CD14-positive monocyte (primary cell): ENCODE measurements at regions not wholly inside any gene's neighbourhood (a gene's known extent, or its start where the extent isn't known, plus 50 kb on each side); places are given as distances from the start of the nearest gene placed in this dataset.

Experiments
- DNase-seq, 3 donors: peaks; one replicate each; pipeline ENCODE4 v3.0.0-alpha.2; 2011 to 2022
- H2AFZ ChIP-seq: 2 replicates; pipeline ENCODE4 v1.6.0; 2012; ENCODE audit warnings: mild to moderate bottlenecking, low read depth, low read length, inconsistent platforms; ENCODE audit not compliant: insufficient read depth, poor library complexity, severe bottlenecking
- H3K27ac ChIP-seq, 2 donors: 1 replicate in 1 of 2; 2 replicates in 1 of 2; pipeline ENCODE4 v1.5.1; 2012 to 2013; ENCODE audit warnings: low read length in 2 of 2, control low read depth in 1 of 2, inconsistent platforms in 1 of 2, low read depth in 1 of 2, mild to moderate bottlenecking in 1 of 2
- H3K27me3 ChIP-seq, 2 donors: one replicate each; pipeline versions ENCODE4 v1.6.0 to v1.6.1; 2011 to 2013; ENCODE audit warnings: low read length in 2 of 2; ENCODE audit not compliant: control insufficient read depth in 2 of 2, insufficient read depth in 2 of 2
- H3K36me3 ChIP-seq, 2 donors: replicated peaks in 1 of 2; 1 replicate in 1 of 2; 2 replicates in 1 of 2; pipeline versions ENCODE4 v1.5.1 to v1.6.1; 2012 to 2013; ENCODE audit warnings: low read length in 2 of 2, control low read depth in 1 of 2, inconsistent platforms in 1 of 2, mild to moderate bottlenecking in 1 of 2; ENCODE audit not compliant: insufficient read depth in 2 of 2, control insufficient read depth in 1 of 2
- H3K4me1 ChIP-seq, 2 donors: 1 replicate in 1 of 2; 2 replicates in 1 of 2; pipeline versions ENCODE4 v1.5.1 to v1.6.1; 2012 to 2013; ENCODE audit warnings: low read length in 2 of 2, control low read depth in 1 of 2, inconsistent platforms in 1 of 2, mild to moderate bottlenecking in 1 of 2, moderate library complexity in 1 of 2; ENCODE audit not compliant: insufficient read depth in 2 of 2, control insufficient read depth in 1 of 2
- H3K4me2 ChIP-seq: replicated peaks from 2 replicates; pipeline ENCODE3; 2012; ENCODE audit warnings: low read length, moderate library complexity, mild to moderate bottlenecking; ENCODE audit not compliant: poor library complexity, severe bottlenecking; ENCODE audit errors: extremely low read depth
- H3K4me3 ChIP-seq, 3 experiments: fragments of 200-600 bp in 1 of 3; sonication (generic) in 1 of 3; replicated peaks in 1 of 3; 1 replicate in 2 of 3; 2 replicates in 1 of 3; pipeline ENCODE4 v1.5.1; 2011 to 2013; ENCODE audit warnings: low read length in 3 of 3, mild to moderate bottlenecking in 3 of 3, control low read depth in 2 of 3, low read depth in 2 of 3, inconsistent platforms in 1 of 3, moderate library complexity in 1 of 3
- H3K79me2 ChIP-seq: 2 replicates; pipeline ENCODE4 v1.6.0; 2012; ENCODE audit warnings: mild to moderate bottlenecking, control low read depth, inconsistent platforms, low read length, moderate library complexity; ENCODE audit not compliant: insufficient read depth
- H3K9ac ChIP-seq: 2 replicates; pipeline ENCODE4 v1.6.0; 2017; ENCODE audit warnings: low read length, mild to moderate bottlenecking; ENCODE audit not compliant: insufficient read depth, poor library complexity, severe bottlenecking
- H3K9me3 ChIP-seq, 2 donors: replicated peaks in 1 of 2; 1 replicate in 1 of 2; 2 replicates in 1 of 2; pipeline versions ENCODE4 v1.5.1 to v1.6.1; 2012 to 2013; ENCODE audit warnings: low read length in 2 of 2, control low read depth in 1 of 2; ENCODE audit not compliant: control insufficient read depth in 1 of 2, insufficient read depth in 1 of 2
- H4K20me1 ChIP-seq: 2 replicates; pipeline ENCODE4 v1.6.0; 2012; ENCODE audit warnings: mild to moderate bottlenecking, low read length, control low read depth, moderate library complexity; ENCODE audit not compliant: insufficient read depth
- H3K27ac Mint-ChIP-seq, 7 donors: one replicate each; pipeline ENCODE4 v1.8.0; 2020; ENCODE audit warnings: mild to moderate bottlenecking in 7 of 7, mixed read lengths in 7 of 7, moderate library complexity in 6 of 7, inconsistent platforms in 2 of 7
- H3K27me3 Mint-ChIP-seq, 3 donors: one replicate each; pipeline ENCODE4 v1.8.0; 2021 to 2022; ENCODE audit warnings: low read depth in 3 of 3, mild to moderate bottlenecking in 3 of 3, mixed read lengths in 3 of 3, moderate library complexity in 3 of 3, inconsistent platforms in 1 of 3
- H3K36me3 Mint-ChIP-seq, 2 donors: one replicate each; pipeline ENCODE4 v1.8.0; 2020; ENCODE audit warnings: mixed read lengths in 2 of 2, inconsistent platforms in 1 of 2, mild to moderate bottlenecking in 1 of 2
- H3K4me1 Mint-ChIP-seq: one replicate; pipeline ENCODE4 v1.8.0; 2020; ENCODE audit warnings: mild to moderate bottlenecking, mixed read lengths
- H3K4me3 Mint-ChIP-seq, 2 donors: one replicate each; pipeline ENCODE4 v1.8.0; 2020; ENCODE audit warnings: mild to moderate bottlenecking in 2 of 2, mixed read lengths in 2 of 2, moderate library complexity in 1 of 2
- H3K9me3 Mint-ChIP-seq, 7 donors: one replicate each; pipeline ENCODE4 v1.8.0; 2020 to 2022; ENCODE audit warnings: mixed read lengths in 7 of 7, mild to moderate bottlenecking in 6 of 7, moderate library complexity in 6 of 7, inconsistent platforms in 2 of 7
- CTCF ChIP-seq: fragments of 200-600 bp; IDR thresholded peaks from one replicate; pipeline ENCODE4 v1.8.0; 2022; ENCODE audit warnings: antibody characterized with exemption, mild to moderate bottlenecking
- WGBS: methylation state at CpG from one replicate; pipeline ENCODE4 v1.1.5; 2013; ENCODE audit warnings: missing lambda C conversion rate; ENCODE audit not compliant: insufficient coverage; 5-methylcytosine and 5-hydroxymethylcytosine counted together
- intact Hi-C, 2 donors: fragments of 100-400 bp; cut with micrococcal nuclease; formaldehyde crosslinking; loops; one replicate each; pipeline versions ENCODE4 v1.15.0 to v1.15.1; 2023

GRCh38 chr11:92750794-92751193 lies 218.7 kb upstream of the MTNR1B start:
- no peaks in the 10 kb centered on the region for H3K36me3 Mint-ChIP-seq
- Histone ChIP-seq H3K27ac (no peak overlapping the region), H3K4me1 (no peaks in the 10 kb centered on the region), H4K20me1 (no peaks in the 10 kb centered on the region), H2AFZ (no peak overlapping the region), H3K4me2 (no peak overlapping the region), H3K36me3 (no peaks in the 10 kb centered on the region), H3K9ac (no peak overlapping the region), H3K9me3 (peaks cover 0 to 5% of the 10 kb centered on the region in 2 donors), H3K4me3 (no peak overlapping the region), H3K79me2 (no peaks in the 10 kb centered on the region), H3K27me3 (no peaks in the 10 kb centered on the region)
- H3K4me3 Mint-ChIP-seq, result no peak overlapping the region
- peaks cover 0 to 1% (median 0%) of the 10 kb centered on the region in 3 donors for H3K27me3 Mint-ChIP-seq
- no peak overlapping the region for H3K27ac Mint-ChIP-seq
- TF ChIP-seq CTCF, result no peak
- DNase-seq, result no peak
- 85% methylated on average over 5 of the region's 5 CpGs for WGBS
- H3K9me3 Mint-ChIP-seq, result peaks cover 2 to 8% (median 4%) of the 10 kb centered on the region in 7 donors
- no peaks in the 10 kb centered on the region for H3K4me1 Mint-ChIP-seq
- intact Hi-C loops, result no loop called here

- Histone ChIP-seq H3K4me1 (no peaks in the 10 kb centered on the region), H4K20me1 (no peaks in the 10 kb centered on the region), H3K4me2 (no peak overlapping the region), H3K27me3 (no peaks in the 10 kb centered on the region), H3K79me2 (no peaks in the 10 kb centered on the region), H2AFZ (no peak overlapping the region), H3K27ac (no peak overlapping the region), H3K4me3 (no peak overlapping the region), H3K36me3 (no peaks in the 10 kb centered on the region), H3K9me3 (peaks cover 0 to 5% of the 10 kb centered on the region in 2 donors), H3K9ac (no peak overlapping the region)
- no peak for TF ChIP-seq CTCF
- no peak overlapping the region for H3K27ac Mint-ChIP-seq
- 76% methylated on average over 11 of the region's 11 CpGs for WGBS
- H3K4me1 Mint-ChIP-seq, result no peaks in the 10 kb centered on the region
- intact Hi-C loops, result no loop called here
- H3K9me3 Mint-ChIP-seq, result peaks cover 0 to 6% (median 4%) of the 10 kb centered on the region in 7 donors
- no peak for DNase-seq
- H3K4me3 Mint-ChIP-seq, result no peak overlapping the region
- peaks cover 0 to 1% (median 0%) of the 10 kb centered on the region in 3 donors for H3K27me3 Mint-ChIP-seq
- no peaks in the 10 kb centered on the region for H3K36me3 Mint-ChIP-seq
Observed at GRCh38 chr11:92751594-92751993, 217.9 kb upstream of the MTNR1B start.
